GM18519 (cell line): ENCODE measurements at regions not wholly inside any gene's neighbourhood (a gene's known extent, or its start where the extent isn't known, plus 50 kb on each side); places are given as distances from the start of the nearest gene placed in this dataset.
"Not testable (repeated sequence)": the region's sequence is repeated elsewhere in the genome, so short reads cannot be mapped to it uniquely, and the experiment has no call there.

Experiments
- ATAC-seq: cut with Tn5 transposase; IDR thresholded peaks from one replicate; pipeline ENCODE4 v1.9.1; 2021; ENCODE audit warnings: mild to moderate bottlenecking, moderate library complexity; ENCODE audit not compliant: unreplicated experiment, low FRiP score

DNA sequence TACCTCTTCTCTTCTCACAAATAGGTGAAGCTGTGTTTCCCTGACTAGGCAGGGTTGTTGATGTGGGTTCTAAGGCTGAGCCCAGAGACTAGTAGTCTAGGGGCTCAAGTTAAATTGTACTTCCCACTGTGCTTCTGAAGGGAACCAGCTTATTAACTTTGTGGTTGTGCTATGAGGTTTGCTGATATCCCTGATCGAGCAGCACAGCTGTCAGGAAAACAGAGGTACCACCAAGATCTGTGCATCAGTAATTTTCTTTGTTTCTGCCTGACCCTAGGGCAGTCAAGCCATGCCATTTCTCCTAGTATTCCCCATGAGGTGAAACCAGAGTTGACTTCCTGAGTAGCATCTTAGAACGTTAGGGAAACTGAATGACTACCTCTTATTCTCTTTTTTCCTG is 853.8 kb upstream of the MIR17HG start:
- no peak for ATAC-seq

DNA sequence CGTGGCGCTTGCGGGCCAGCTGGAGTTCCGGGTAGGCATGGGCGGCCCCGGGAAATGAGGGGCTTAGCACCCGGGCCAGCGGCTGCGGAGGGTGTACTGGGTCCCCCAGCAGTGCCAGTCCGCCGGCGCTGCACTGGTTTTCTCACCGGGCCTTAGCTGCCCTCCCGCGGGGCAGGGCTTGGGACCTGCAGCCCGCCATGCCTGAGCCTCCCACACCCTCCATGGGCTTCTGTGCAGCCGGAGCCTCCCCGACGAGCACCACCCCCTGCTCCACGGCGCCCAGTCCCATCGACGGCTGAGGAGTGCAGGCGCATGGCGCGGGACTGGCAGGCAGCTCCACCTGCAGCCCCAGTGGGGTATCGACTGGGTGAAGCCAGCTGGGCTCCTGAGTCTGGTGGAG is 852.6 kb upstream of the MIR17HG start:
- ATAC-seq, result not testable (repeated sequence)

DNA sequence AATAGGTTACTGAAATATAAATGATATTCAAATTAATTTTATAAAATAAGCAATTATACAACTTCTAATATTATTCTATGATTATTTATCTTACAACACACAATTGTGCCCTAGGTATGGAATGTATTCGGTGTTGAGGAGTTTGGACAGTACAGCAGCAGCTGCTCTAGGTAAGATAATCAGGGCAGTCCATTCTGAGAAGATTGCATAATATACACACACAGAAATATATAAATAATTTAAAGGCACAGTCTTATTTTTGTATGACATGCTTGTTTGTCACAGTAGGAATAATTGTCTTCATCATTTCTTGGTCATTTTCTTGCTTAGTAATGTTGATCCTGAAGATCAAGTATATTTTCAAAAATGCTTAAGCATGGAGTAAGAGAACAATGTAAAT is 849.4 kb upstream of the MIR17HG start:
- no peak for ATAC-seq

DNA sequence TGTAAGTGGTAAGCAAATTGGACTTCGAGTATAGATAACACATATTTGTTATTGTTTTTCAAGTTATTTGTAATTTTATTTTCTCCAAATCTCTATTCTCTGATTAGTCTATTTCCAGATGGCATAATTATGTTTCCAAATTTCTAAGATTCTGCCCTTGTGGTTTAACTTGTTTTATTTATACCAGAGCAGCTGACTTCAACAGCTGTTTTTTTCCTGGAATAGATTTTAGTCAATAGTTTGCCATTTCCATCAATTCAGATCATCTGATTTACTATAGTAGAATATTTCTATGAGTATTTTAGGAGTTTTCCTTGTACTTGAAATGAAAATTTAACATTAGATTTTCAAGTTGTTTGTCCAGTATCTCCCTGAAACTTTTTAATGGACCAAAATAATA is 848.7 kb upstream of the MIR17HG start:
- ATAC-seq, result no peak

DNA sequence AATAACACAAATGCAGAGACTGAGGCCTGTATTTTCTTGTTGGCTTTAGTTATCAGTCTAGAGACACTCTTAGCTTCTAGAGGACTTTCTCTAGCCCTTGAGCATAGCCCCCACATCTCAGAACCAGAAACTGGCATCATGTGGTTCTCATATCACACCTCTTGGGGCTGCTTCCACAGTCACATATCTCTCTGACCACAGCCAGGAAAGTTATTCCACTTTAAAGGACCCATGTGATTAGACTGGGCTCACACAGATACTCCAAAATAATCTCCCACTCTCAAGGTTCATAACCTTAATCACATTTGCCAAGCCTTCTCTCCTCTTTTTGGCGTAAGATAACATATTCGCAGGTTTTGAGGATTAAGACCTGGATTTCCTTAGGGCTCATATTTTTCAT is 846.9 kb upstream of the MIR17HG start:
- ATAC-seq, result no peak

DNA sequence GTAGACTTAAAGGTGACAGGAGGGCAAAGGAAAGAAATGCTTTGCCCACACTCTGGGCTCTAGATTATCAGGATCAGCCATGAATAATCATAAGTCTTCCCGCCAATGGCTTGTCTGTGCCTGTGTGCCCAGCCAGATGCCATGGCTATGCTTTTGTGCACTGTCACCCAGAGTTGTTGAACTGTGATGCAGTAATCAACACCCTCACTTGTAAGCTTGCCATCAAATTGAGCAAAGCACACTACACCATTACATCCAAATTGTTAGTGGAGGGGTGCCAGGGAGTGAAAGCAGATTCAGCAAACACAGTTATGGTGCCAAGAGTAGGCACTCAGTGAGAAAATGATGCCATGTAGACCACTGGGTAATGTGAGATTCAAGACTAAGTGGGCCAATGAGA is 845.3 kb upstream of the MIR17HG start:
- no peak for ATAC-seq

DNA sequence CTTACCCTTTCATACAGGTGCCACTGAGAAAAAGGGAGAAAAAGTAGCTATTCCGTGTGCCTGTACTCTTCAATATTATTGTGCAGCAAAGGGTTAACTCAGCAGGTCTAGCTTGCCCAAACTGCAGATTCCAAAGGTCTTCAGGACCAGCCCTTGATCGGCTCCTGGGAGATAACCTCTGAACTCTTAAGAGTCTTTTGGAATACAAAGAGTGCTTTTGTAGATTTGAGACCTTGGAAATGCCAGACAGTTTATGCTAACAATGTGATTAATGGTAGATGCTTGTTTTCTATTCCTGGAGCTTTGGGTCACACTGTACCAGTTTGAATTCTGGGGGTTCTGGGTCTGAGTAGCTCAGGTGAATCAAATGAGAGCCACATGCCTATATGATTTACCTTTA is 844.7 kb upstream of the MIR17HG start:
- no peak for ATAC-seq

DNA sequence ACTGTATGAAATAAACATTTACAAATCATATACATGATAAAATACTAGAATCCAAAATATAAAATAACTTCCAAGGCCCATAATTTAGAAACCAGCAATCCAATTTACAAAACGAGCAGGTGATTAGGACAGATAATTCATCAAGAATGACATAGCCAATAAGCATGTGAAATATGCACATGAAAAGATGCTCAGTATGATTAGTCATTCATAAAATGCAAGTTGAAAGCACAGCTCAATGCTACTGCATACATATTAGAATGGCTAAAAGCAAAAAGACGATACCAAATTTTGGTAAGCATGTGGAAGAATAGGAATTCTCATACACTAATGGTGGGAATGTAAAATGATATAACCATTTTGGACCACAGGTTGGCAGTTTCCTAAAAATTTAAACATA is 837.2 kb upstream of the MIR17HG start:
- no peak for ATAC-seq

DNA sequence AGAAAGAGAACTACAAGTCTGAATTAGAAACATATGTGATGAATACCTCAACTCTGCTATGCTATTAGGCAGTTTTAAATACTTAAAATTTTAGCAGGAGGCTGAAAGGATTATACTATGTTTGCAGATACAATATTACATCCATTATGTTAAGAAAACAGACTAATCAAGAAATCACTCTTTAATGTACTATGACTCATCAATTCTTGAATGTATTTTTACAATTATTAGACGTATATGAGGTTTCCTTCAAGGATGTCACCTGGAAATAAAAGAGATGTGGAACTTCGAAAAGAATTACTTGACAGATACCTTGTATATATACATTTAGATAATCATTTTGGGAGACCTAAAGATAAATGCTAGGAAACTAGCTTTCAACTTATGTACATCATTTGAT is 835.6 kb upstream of the MIR17HG start:
- no peak for ATAC-seq

DNA sequence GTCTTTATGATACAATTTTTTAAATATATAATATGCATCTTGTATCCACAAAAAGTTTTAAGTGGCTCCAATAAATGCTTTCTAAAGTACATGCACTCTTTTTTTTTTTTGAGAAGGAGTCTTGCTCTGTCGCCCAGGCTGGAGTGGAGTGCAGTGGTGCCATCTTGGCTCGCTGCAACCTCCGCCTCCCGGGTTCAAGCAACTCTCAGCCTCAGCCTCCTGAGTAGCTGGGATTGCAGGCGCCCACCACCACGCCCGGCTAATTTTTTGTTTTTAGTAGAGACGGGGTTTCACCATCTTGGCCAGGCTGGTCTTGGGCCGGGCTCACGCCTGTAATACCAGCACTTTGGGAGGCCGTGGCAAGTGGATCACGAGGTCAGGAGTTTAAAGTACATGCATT is 832.8 kb upstream of the MIR17HG start:
- not testable (repeated sequence) for ATAC-seq

DNA sequence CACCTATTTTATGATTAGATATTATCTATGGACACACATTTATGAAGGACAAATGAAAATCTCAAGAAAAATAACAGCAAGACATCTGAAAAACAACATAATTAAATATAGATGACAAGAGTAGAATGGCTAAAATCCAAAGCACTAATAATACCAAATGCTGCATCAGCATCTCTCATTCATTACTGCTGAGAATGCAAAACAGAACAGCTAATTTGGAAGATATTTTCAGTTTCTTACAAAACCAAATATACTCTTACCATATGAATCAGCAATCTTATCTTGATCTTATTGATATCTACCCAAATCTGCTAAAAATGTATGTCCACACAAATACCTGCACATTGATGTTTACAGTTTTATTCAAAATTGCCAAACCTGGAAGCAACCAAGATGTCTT is 829.1 kb upstream of the MIR17HG start:
- ATAC-seq, result no peak

DNA sequence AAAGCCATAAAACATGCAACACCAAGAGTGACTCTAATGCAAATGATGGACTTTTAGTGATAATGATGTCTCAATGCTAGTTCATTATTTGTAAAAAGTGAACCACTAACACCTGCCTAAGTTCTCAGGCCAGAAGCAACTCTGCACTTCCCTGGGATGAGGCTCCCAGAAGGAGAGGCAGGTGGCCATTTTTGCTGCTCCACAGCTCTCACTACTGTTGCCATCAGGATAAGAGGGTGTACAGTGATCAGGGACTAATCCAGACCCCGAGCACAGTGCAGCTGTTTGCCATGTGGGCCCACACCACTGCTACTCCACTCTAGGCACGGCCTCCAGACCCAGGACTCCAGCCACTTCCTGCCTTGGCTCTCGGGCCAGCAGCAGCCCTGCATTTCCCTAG is 828.3 kb upstream of the MIR17HG start:
- no peak for ATAC-seq

DNA sequence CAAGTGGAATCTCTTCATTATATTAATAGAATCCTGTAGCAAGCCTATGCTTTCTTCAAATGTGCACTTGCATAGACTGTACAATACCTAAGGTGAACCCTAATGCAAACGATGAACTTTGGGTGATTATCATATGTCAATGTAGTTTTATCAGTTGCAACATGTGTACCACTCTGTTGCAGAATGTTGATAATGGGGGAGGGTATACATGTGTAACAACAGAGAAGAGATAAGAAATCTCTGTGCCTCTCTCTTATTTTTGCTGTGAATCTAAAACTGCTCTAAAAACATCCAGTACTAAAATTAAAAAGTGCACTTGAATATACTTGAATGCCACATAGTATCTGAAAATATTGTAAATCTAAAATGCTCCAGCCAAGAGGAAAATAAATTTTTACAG is 820.8 kb upstream of the MIR17HG start:
- ATAC-seq, result no peak

DNA sequence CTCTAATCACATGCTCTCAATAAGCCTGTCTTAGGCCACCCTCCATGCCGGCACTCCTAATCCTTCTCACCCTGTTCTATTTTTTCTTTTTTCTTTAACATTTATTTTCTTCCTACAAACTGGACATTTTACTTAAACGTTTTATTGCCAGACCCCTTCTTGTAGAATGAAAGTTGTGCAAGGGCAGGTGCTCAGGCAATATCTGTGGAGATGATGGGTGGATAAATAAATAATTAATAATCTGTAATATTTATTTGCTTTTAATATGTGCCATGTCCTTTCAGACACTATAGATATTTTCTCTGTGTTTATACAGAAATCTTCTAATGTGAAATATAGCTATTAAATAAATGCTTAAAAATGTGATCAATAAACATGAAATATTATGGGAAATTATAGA is 815.7 kb upstream of the MIR17HG start:
- ATAC-seq, result no peak

DNA sequence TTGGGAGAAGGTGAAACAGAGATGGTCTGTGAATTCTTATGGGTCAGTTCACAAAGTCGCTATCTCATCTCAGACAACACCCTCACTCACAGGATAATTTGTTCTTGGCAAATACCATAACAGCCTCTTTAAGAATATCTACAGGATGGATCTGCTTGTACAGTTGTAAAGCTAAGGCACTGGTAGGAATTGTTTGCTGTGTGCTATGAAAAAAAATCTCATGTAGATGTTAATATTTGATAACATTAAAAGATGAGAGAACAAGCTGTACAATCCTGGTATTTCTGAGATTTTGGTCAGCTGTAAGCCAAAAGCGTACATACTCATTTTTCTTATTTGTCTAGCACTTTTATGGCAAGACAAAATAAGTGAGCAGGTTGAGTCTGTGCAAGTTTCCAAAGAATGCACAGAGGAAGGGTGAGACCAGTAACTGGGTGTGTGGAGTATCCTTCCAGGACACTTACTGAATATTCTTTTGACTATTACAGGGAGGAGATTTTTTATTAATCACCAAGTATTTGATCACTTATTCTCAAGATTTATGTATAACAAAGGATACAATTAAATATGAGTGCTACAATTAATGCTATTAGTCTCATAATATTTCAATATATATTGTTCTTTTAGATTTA is 814.5 kb upstream of the MIR17HG start:
- ATAC-seq, result no peak

DNA sequence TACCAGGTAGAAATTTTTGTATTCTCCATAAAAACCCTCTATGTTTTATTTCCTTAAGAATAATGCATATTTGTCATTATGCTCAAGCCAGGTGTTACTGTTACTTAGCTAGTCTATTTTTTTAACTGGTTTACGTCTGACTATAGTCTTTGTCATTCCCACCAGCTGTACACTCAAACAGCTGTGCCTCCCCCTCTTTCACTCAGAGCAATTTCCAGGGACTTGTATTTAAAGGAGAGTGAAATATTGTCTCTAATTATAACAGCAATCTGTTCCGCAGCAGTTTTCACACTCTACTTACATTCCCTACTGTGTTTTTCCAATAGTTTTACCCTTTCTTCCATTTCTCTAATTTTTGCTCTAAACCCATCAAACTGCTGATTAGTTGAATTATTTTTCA is 813.6 kb upstream of the MIR17HG start:
- no peak for ATAC-seq

DNA sequence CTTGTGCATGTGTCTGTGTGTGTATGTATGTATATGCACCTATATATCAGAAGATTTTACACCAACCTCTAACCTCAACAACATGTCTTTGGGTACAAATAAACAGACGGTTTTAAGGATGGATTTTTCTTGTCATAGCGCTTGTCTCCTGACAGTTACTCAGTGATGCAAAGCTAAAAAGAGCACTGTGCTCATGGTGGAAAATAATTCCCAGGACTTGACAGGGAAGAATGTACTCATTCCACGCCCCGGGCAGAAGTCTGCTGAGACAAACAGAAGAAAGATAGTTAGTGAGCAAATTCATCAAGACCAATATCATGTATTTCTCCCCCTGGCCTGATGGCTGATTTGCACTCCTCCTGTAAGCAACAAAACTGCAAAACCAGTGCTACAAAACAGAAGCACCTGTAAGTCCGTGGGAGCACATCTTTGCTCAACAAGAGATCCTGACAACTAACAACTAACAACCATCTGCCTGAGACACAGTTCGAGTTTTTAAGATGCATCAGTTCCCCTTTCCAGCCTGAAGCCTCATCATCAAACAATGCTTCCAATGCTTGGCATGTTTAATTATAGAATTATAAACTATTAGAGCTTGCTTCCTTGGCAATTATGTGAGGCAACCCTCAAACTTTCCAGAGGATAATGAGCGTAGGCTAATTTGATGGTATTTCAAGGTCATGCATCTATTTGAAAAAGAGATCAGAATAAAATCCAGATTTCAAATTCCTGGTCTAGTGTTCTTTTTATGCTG is 812.7 kb upstream of the MIR17HG start:
- no peak for ATAC-seq

DNA sequence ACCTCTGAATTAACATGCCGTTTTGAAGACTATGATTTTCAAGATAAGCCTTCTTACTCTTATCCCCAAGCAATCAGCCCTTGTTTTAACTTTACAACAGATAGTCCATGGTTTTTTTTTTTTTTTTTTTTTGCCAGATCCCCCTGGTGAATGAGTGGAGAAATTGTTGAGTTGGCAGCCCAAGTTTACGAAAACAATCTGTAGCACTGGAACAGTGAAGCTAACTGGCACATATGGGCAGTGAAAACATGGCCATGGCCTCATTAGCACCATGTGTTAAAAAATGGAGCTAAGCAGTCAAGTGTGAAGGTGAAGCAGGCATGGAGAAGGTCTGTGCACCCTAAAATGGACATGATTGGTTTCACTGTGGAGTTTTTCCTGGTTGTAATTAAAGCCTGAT is 812.1 kb upstream of the MIR17HG start:
- no peak for ATAC-seq

DNA sequence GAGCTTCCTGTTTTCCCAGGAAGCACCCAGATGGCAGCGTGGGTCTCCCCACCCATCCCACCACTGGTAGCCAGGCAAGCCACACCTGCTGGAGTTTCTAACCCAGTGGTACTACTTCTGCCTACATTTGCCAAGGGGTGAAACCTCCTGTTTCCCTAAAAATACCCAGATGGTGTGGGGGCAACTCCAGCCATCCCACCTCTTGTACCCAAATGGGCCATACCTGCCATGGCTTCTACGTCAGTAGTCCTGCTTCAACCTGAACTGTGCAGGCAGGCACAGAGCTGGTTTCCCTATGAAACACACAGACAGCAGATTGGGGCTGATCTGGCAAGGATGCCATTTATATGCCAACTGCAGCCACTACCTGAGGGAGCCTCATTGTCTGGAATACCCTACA is 809.4 kb upstream of the MIR17HG start:
- ATAC-seq, result no peak

DNA sequence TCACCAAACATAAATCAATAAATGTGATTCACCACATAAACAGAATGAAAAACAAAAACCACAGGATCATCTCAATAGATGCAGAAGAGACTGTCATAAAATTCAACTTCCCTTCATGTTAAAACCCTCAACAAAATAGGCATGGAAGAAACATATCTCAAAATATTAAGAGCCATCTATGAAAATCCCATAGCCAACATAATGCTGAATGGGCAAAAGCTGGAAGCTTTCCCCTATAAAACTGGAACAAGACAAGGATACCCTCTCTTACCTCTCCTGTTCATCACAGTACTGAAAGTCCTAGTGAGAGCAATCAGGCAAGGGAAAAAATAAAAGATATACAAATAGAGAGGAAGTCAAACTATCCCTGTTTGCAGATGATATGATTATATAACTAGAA is 806.1 kb upstream of the MIR17HG start:
- no peak for ATAC-seq

DNA sequence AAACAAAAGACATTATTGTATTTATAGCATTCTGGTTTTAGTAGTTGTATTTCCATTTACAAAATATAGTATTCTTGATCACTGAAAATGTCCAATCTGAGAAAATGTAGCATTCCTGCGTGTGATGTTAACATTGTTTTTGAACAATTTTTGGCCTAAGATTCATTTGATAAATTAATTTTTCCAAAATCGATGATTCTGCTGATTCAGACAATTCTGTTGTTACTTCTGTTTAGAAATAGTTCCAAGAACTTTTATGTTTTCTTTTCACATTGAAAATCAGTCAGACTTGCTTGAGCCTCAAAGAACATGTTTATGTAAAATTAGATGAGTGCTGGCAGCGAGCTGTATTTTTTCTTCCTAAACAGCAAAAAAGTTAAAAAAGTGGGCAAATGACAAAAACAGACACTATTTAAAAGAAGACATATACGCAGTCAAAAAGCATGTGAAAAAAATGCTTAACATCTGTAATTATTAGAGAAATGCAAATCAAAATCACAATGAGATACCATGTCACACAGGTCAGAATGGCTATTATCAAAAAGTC is 804.5 kb upstream of the MIR17HG start:
- no peak for ATAC-seq
